A172 (cell line): ENCODE measurements at regions not wholly inside any gene's neighbourhood (a gene's known extent, or its start where the extent isn't known, plus 50 kb on each side); places are given as distances from the start of the nearest gene placed in this dataset.
A peak's percentile ranks its signal among the peaks of the same experiment; 100 is the strongest.
"Not testable (repeated sequence)": the region's sequence is repeated elsewhere in the genome, so short reads cannot be mapped to it uniquely, and the experiment has no call there.

Experiments
- DNase-seq: peaks from one replicate; pipeline ENCODE4 v3.0.0-alpha.2; 2015; ENCODE audit warnings: low spot score

- DNase-seq = no peak
Measured at GRCh38 chr11:29251738-29252137, 765.1 kb downstream of the KCNA4 start.

GRCh38 chr11:29249713-29250112 is 767.1 kb downstream of the KCNA4 start:
- no peak for DNase-seq

- no peak for DNase-seq
Measured at GRCh38 chr11:29244355-29244754, 772.5 kb downstream of the KCNA4 start.

GRCh38 chr11:29243616-29244015 is 773.2 kb downstream of the KCNA4 start:
- DNase-seq = no peak

- no peak for DNase-seq
Measured at GRCh38 chr11:29231991-29232390, 784.8 kb downstream of the KCNA4 start.

- no peak for DNase-seq
Measured at GRCh38 chr11:29231586-29231985, 785.2 kb downstream of the KCNA4 start.

GRCh38 chr11:29227811-29228210 is 789.0 kb downstream of the KCNA4 start:
- no peak for DNase-seq

GRCh38 chr11:29224739-29225384 is 792.0 kb downstream of the KCNA4 start:
- no peak for DNase-seq

- not testable (repeated sequence) for DNase-seq
Measured at GRCh38 chr11:29219531-29219930, 797.3 kb downstream of the KCNA4 start.

GRCh38 chr11:29217901-29218300 is 798.9 kb downstream of the KCNA4 start:
- no peak for DNase-seq

- DNase-seq = no peak
Measured at GRCh38 chr11:29214833-29215232, 802.0 kb downstream of the KCNA4 start.

GRCh38 chr11:29211202-29211601 is 805.6 kb downstream of the KCNA4 start:
- DNase-seq = no peak

GRCh38 chr11:29210426-29210825 is 806.4 kb downstream of the KCNA4 start:
- DNase-seq = no peak

GRCh38 chr11:29208117-29208516 is 808.7 kb downstream of the KCNA4 start:
- no peak for DNase-seq

GRCh38 chr11:29200791-29201562 is 815.9 kb downstream of the KCNA4 start:
- DNase-seq = no peak

- no peak for DNase-seq
Measured at GRCh38 chr11:29190313-29190712, 826.5 kb downstream of the KCNA4 start.

- no peak for DNase-seq
Measured at GRCh38 chr11:29187215-29187614, 829.6 kb downstream of the KCNA4 start.

- DNase-seq = peak; percentile 84
Measured at GRCh38 chr11:29184939-29185890, 831.6 kb downstream of the KCNA4 start.

- DNase-seq = no peak
Measured at GRCh38 chr11:29183301-29183700, 833.5 kb downstream of the KCNA4 start.

GRCh38 chr11:29173660-29174062 is 843.2 kb downstream of the KCNA4 start:
- DNase-seq = peak; percentile 81

- DNase-seq = peak; percentile 26
Measured at GRCh38 chr11:29171360-29171950, 845.4 kb downstream of the KCNA4 start.

GRCh38 chr11:29166306-29166705 is 850.5 kb downstream of the KCNA4 start:
- no peak for DNase-seq
